HCT116 (cell line): ENCODE measurements at regions not wholly inside any gene's neighbourhood (a gene's known extent, or its start where the extent isn't known, plus 50 kb on each side); places are given as distances from the start of the nearest gene placed in this dataset.

ENCODE experiments used
- EZH2phosphoT487 ChIP-seq: fragments of 200-600 bp; IDR thresholded peaks from 2 replicates; pipeline ENCODE4 v1.6.1; 2018; ENCODE audit warnings: antibody characterized with exemption, borderline replicate concordance
- RAD21 ChIP-seq: IDR thresholded peaks from 2 replicates; pipeline ENCODE4 v1.6.1; 2012; ENCODE audit warnings: low read depth, mild to moderate bottlenecking
- TF ChIP-seq, protein P1 (sequence below): IDR thresholded peaks from 2 replicates; pipeline ENCODE4 v1.6.1; 2012; ENCODE audit warnings: low read depth
- TF ChIP-seq, protein P2 (sequence below), 3 experiments: fragments of 200-600 bp in 1 of 3; sonication (generic) in 1 of 3; IDR thresholded peaks in 2 of 3; conservative IDR thresholded peaks in 1 of 3; 2 replicates each; pipeline ENCODE4 v1.5.1; 2012 to 2017; ENCODE audit warnings: low read depth in 2 of 3, low read length in 2 of 3, antibody characterized with exemption in 1 of 3, borderline replicate concordance in 1 of 3, control low read depth in 1 of 3, mild to moderate bottlenecking in 1 of 3, mixed read lengths in 1 of 3, mixed run types in 1 of 3, moderate library complexity in 1 of 3; ENCODE audit not compliant: insufficient read depth in 1 of 3
- TF ChIP-seq, protein P3 (sequence below): IDR thresholded peaks from 2 replicates; pipeline ENCODE4 v1.6.1; 2012

DNA sequence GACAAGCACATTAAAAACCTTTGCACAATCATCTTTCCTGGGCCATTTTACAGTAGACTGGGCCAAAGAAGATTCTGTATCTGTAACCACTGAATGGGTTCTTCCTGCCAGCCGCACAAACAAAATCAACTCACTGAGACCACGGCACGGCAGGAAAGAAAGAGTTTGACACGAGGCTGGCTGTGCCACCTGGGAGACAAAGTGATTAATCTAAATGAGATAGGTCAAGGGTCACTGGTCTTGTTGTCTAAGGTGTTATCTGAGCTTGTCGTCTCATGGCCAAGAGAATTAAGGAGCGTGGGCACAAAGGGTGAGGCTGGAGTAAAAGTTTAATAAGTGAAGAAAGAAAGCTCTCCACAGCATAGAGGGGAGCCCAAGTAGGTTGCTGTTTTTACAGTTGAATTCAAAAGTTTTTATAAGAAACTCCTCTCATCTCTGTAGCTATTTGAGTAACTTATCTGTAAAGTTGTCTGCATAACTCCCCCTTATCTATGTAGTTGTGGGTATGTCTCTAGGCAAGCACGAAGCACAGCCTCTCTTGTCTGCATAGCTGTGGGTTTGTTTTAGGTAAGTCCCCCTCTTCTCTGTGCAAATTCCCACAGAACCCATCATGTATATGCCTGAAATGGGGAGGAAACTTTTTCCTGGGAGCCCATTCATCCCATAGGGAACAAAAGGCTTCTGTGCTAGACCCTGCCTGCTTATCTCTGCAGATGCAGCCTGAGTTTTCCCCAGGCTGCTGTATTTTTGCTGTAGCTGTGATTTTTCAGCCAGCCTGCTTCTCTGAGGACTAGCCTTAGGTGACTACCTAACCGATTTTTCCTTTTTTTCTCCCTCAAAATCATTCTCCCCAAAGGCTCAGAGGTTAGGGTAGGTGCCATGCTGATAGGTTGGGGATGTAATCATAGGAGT, 1314.6 kb upstream of the TMEM132C start:
- TF ChIP-seq, protein P1, sequence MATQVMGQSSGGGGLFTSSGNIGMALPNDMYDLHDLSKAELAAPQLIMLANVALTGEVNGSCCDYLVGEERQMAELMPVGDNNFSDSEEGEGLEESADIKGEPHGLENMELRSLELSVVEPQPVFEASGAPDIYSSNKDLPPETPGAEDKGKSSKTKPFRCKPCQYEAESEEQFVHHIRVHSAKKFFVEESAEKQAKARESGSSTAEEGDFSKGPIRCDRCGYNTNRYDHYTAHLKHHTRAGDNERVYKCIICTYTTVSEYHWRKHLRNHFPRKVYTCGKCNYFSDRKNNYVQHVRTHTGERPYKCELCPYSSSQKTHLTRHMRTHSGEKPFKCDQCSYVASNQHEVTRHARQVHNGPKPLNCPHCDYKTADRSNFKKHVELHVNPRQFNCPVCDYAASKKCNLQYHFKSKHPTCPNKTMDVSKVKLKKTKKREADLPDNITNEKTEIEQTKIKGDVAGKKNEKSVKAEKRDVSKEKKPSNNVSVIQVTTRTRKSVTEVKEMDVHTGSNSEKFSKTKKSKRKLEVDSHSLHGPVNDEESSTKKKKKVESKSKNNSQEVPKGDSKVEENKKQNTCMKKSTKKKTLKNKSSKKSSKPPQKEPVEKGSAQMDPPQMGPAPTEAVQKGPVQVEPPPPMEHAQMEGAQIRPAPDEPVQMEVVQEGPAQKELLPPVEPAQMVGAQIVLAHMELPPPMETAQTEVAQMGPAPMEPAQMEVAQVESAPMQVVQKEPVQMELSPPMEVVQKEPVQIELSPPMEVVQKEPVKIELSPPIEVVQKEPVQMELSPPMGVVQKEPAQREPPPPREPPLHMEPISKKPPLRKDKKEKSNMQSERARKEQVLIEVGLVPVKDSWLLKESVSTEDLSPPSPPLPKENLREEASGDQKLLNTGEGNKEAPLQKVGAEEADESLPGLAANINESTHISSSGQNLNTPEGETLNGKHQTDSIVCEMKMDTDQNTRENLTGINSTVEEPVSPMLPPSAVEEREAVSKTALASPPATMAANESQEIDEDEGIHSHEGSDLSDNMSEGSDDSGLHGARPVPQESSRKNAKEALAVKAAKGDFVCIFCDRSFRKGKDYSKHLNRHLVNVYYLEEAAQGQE: no peak
- TF ChIP-seq, protein P2, sequence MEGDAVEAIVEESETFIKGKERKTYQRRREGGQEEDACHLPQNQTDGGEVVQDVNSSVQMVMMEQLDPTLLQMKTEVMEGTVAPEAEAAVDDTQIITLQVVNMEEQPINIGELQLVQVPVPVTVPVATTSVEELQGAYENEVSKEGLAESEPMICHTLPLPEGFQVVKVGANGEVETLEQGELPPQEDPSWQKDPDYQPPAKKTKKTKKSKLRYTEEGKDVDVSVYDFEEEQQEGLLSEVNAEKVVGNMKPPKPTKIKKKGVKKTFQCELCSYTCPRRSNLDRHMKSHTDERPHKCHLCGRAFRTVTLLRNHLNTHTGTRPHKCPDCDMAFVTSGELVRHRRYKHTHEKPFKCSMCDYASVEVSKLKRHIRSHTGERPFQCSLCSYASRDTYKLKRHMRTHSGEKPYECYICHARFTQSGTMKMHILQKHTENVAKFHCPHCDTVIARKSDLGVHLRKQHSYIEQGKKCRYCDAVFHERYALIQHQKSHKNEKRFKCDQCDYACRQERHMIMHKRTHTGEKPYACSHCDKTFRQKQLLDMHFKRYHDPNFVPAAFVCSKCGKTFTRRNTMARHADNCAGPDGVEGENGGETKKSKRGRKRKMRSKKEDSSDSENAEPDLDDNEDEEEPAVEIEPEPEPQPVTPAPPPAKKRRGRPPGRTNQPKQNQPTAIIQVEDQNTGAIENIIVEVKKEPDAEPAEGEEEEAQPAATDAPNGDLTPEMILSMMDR (IDR thresholded peaks at IDR 0.05 in 2 of 3, conservative IDR thresholded peaks at IDR 0.05 in 1 of 3; ENCODE audit: borderline replicate concordance in 1 of 3, insufficient read depth in 1 of 3, low read depth in 2 of 3, low read length in 2 of 3): no peak
- no peak for TF ChIP-seq EZH2phosphoT487
- TF ChIP-seq, protein P3, sequence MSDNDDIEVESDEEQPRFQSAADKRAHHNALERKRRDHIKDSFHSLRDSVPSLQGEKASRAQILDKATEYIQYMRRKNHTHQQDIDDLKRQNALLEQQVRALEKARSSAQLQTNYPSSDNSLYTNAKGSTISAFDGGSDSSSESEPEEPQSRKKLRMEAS: no peak
- TF ChIP-seq RAD21: no peak
